ENCODE measurements at regions not wholly inside any gene's neighbourhood (a gene's known extent, or its start where the extent isn't known, plus 50 kb on each side); places are given as distances from the start of the nearest gene placed in this dataset.
A peak's percentile ranks its signal among the peaks of the same experiment; 100 is the strongest.

GRCh38 chr19:29054886-29055675, 157.9 kb downstream of the UQCRFS1 start:
- no peaks in the 10 kb centered on the region for H3K36me3 Mint-ChIP-seq (ENCODE audit: low read depth)
- H3K27me3 Mint-ChIP-seq (ENCODE audit: low read depth, poor library complexity) = peaks cover 42% of the 10 kb centered on the region
- TF ChIP-seq CTCF (IDR thresholded peaks at IDR 0.05) = no peak
- peaks cover 1% of the 10 kb centered on the region for H3K4me1 Mint-ChIP-seq
- H3K27ac Mint-ChIP-seq = no peak overlapping the region
- no peak for DNase-seq
- no peaks in the 10 kb centered on the region for H3K9me3 Mint-ChIP-seq
- H3K4me3 Mint-ChIP-seq = no peak overlapping the region

- Mint-ChIP-seq H3K4me1 (peaks cover 23% of the 10 kb centered on the region), H3K4me3 (no peak overlapping the region), H3K27me3 (ENCODE audit: low read depth, poor library complexity) (peaks cover 20% of the 10 kb centered on the region), H3K27ac (no peak overlapping the region), H3K9me3 (no peaks in the 10 kb centered on the region), H3K36me3 (ENCODE audit: low read depth) (no peaks in the 10 kb centered on the region)
- TF ChIP-seq CTCF (IDR thresholded peaks at IDR 0.05) = no peak
- DNase-seq = no peak
Measured at GRCh38 chr19:29048873-29049272, 164.1 kb downstream of the UQCRFS1 start.

GRCh38 chr19:29045679-29046254, 167.2 kb downstream of the UQCRFS1 start:
- Mint-ChIP-seq H3K27me3 (ENCODE audit: low read depth, poor library complexity) (peaks cover 16% of the 10 kb centered on the region), H3K9me3 (peaks cover 5% of the 10 kb centered on the region)
- TF ChIP-seq CTCF (IDR thresholded peaks at IDR 0.05) = no peak

GRCh38 chr19:29044037-29044436, 168.9 kb downstream of the UQCRFS1 start:
- Mint-ChIP-seq H3K27me3 (ENCODE audit: low read depth, poor library complexity) (peaks cover 23% of the 10 kb centered on the region), H3K4me3 (no peak overlapping the region)

More at GRCh38 chr19:29045679-29046254, 167.2 kb downstream of the UQCRFS1 start:
- DNase-seq = no peak
- Mint-ChIP-seq H3K4me3 (no peak overlapping the region), H3K4me1 (peaks cover 30% of the 10 kb centered on the region), H3K27ac (peak overlapping the region; percentile 62), H3K36me3 (ENCODE audit: low read depth) (no peaks in the 10 kb centered on the region)

GRCh38 chr19:29042450-29042849, 170.5 kb downstream of the UQCRFS1 start:
- DNase-seq = no peak
- Mint-ChIP-seq H3K27me3 (ENCODE audit: low read depth, poor library complexity) (peaks cover 21% of the 10 kb centered on the region), H3K4me1 (peaks cover 39% of the 10 kb centered on the region), H3K4me3 (no peak overlapping the region), H3K36me3 (ENCODE audit: low read depth) (no peaks in the 10 kb centered on the region), H3K9me3 (peaks cover 5% of the 10 kb centered on the region), H3K27ac (no peak overlapping the region)
- no peak for TF ChIP-seq CTCF (IDR thresholded peaks at IDR 0.05)

More at GRCh38 chr19:29044037-29044436, 168.9 kb downstream of the UQCRFS1 start:
- Mint-ChIP-seq H3K27ac (no peak overlapping the region), H3K4me1 (peaks cover 39% of the 10 kb centered on the region), H3K36me3 (ENCODE audit: low read depth) (no peaks in the 10 kb centered on the region), H3K9me3 (peaks cover 5% of the 10 kb centered on the region)
- no peak for TF ChIP-seq CTCF (IDR thresholded peaks at IDR 0.05)
- DNase-seq = no peak
